ENCODE measurements at regions not wholly inside any gene's neighbourhood (a gene's known extent, or its start where the extent isn't known, plus 50 kb on each side); places are given as distances from the start of the nearest gene placed in this dataset.

DNA sequence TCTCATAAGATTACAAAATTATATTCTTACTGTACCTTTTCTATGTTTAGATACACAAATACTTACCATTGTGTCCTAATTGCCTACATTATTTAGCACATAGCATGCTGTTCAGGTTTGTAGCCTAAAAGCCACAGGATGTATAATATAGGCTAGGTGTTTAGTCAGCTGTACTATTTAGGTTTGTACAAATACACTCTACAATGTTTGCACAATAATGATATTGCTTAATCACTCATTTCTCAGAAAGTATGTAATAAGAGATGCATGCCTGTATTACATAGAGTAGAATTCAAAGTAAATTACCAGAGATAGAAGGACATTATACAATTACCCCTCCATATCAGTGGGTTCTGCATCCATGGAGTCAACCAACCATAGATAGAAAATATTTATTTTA is 201.1 kb upstream of the COL3A1 start:
- DNase-seq (ENCODE audit: extremely low spot score, unreplicated experiment) = no peak

DNA sequence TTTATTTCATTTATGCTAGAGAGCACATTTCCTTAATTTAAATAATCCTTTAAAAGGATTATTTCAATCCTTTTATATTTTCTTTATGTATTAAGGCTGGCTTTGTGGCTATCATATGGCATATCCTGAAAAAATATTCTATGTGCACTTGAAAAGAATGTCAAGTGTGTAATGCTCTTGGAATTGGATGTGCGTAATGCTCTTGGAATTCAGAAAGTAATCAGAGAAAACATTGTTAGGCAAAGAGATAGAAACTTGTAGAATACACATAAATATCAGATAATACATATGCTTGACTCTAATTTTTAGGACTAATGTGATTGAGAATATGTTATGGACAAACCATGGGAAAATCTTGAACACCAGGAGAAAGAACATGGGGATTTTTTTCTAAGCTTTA is 197.5 kb upstream of the COL3A1 start:
- Mint-ChIP-seq H3K4me1 (ENCODE audit: unreplicated experiment) (peaks cover 36% of the 10 kb centered on the region), H3K4me3 (ENCODE audit: unreplicated experiment) (no peak overlapping the region), H3K36me3 (ENCODE audit: unreplicated experiment) (peaks cover 3% of the 10 kb centered on the region), H3K9me3 (ENCODE audit: unreplicated experiment) (peaks cover 7% of the 10 kb centered on the region), H3K27me3 (ENCODE audit: unreplicated experiment) (no peaks in the 10 kb centered on the region), H3K27ac (ENCODE audit: unreplicated experiment) (peak overlapping the region; percentile 88)
- no peak for DNase-seq (ENCODE audit: extremely low spot score, unreplicated experiment)
- TF ChIP-seq, protein P1, sequence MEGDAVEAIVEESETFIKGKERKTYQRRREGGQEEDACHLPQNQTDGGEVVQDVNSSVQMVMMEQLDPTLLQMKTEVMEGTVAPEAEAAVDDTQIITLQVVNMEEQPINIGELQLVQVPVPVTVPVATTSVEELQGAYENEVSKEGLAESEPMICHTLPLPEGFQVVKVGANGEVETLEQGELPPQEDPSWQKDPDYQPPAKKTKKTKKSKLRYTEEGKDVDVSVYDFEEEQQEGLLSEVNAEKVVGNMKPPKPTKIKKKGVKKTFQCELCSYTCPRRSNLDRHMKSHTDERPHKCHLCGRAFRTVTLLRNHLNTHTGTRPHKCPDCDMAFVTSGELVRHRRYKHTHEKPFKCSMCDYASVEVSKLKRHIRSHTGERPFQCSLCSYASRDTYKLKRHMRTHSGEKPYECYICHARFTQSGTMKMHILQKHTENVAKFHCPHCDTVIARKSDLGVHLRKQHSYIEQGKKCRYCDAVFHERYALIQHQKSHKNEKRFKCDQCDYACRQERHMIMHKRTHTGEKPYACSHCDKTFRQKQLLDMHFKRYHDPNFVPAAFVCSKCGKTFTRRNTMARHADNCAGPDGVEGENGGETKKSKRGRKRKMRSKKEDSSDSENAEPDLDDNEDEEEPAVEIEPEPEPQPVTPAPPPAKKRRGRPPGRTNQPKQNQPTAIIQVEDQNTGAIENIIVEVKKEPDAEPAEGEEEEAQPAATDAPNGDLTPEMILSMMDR (IDR thresholded peaks at IDR 0.05) = no peak

More for the DNA sequence above, 201.1 kb upstream of the COL3A1 start:
- Mint-ChIP-seq H3K27me3 (ENCODE audit: unreplicated experiment) (no peaks in the 10 kb centered on the region), H3K4me3 (ENCODE audit: unreplicated experiment) (no peak overlapping the region), H3K4me1 (ENCODE audit: unreplicated experiment) (peaks cover 32% of the 10 kb centered on the region), H3K36me3 (ENCODE audit: unreplicated experiment) (peaks cover 3% of the 10 kb centered on the region), H3K9me3 (ENCODE audit: unreplicated experiment) (peaks cover 3% of the 10 kb centered on the region), H3K27ac (ENCODE audit: unreplicated experiment) (no peak overlapping the region)
- TF ChIP-seq, protein P1 (IDR thresholded peaks at IDR 0.05) = no peak

DNA sequence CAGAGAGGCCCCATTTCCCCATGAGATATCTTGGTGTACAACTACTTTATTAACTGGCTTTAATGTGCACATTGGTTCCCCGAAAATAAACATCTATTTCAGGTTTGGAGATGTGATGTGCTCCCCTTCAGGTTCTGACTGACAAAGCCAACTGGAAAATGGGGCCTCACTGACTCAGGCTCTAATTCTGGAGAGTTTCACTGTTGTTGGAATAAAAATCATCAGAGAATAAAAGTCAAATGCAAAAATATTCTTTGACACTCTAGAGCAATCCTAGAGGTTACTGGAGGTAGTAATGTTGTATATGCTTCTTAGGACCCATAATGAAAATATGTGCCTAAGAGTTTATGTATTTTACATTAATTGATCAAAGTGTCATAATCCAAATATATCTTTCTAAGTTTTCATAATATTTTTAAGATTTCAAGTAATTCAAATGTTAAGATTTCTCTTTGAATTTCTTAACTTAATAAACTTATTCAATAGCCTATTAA is 189.9 kb upstream of the COL3A1 start:
- H3K9me3 Mint-ChIP-seq (ENCODE audit: unreplicated experiment) = peaks cover 8% of the 10 kb centered on the region
- H3K27ac Mint-ChIP-seq (ENCODE audit: unreplicated experiment) = no peak overlapping the region
- no peak overlapping the region for H3K4me3 Mint-ChIP-seq (ENCODE audit: unreplicated experiment)

DNA sequence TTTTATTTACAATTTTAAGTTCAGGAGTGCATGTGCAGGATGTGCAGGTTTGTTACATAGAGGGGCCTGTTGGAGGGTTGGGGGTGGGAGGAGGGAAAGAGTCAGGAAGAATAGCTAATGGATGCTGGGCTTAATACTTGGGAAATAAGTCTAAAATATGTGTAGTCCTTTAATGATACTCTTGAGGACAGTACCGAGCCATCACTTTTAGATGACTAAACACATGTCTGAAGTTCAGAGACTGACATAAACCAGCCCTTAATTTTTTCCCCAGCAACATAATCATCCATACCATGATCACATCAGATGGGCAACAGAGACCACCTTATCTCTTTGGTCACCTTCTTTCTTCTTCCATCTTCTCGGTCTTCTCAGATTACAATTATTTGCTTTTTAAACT is 189.1 kb upstream of the COL3A1 start:
- Mint-ChIP-seq H3K4me3 (ENCODE audit: unreplicated experiment) (no peak overlapping the region), H3K36me3 (ENCODE audit: unreplicated experiment) (peaks cover 3% of the 10 kb centered on the region), H3K27ac (ENCODE audit: unreplicated experiment) (no peak overlapping the region), H3K9me3 (ENCODE audit: unreplicated experiment) (peaks cover 12% of the 10 kb centered on the region), H3K27me3 (ENCODE audit: unreplicated experiment) (no peaks in the 10 kb centered on the region), H3K4me1 (ENCODE audit: unreplicated experiment) (peaks cover 49% of the 10 kb centered on the region)
- no peak for DNase-seq (ENCODE audit: extremely low spot score, unreplicated experiment)
- TF ChIP-seq, protein P1 (IDR thresholded peaks at IDR 0.05) = no peak

More for the DNA sequence above, 189.9 kb upstream of the COL3A1 start:
- no peak for DNase-seq (ENCODE audit: extremely low spot score, unreplicated experiment)
- TF ChIP-seq, protein P1 (IDR thresholded peaks at IDR 0.05) = peak; percentile 20
- H3K36me3 Mint-ChIP-seq (ENCODE audit: unreplicated experiment) = peaks cover 3% of the 10 kb centered on the region
- no peaks in the 10 kb centered on the region for H3K27me3 Mint-ChIP-seq (ENCODE audit: unreplicated experiment)
- peaks cover 42% of the 10 kb centered on the region for H3K4me1 Mint-ChIP-seq (ENCODE audit: unreplicated experiment)

DNA sequence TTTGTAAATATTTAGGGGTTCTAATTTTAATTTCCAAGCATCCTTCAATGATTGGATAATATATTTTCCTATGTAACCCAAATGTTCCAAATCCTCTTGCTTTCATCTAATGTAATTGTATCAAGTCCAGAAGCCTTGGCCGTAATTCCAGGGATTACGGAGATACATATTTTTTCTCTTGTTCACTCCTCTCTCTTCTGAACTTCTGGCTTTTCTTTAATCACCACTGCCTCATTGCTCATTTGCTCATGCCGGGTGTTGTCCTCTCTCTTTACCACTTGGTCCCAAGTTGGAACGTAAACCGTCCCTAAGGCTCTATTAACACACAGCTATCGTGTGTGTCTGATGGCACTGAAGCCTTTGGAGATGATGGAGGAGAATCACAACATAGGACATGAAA is 188.7 kb upstream of the COL3A1 start:
- Mint-ChIP-seq H3K36me3 (ENCODE audit: unreplicated experiment) (peaks cover 3% of the 10 kb centered on the region), H3K4me1 (ENCODE audit: unreplicated experiment) (peaks cover 53% of the 10 kb centered on the region), H3K27me3 (ENCODE audit: unreplicated experiment) (no peaks in the 10 kb centered on the region), H3K9me3 (ENCODE audit: unreplicated experiment) (peaks cover 12% of the 10 kb centered on the region), H3K4me3 (ENCODE audit: unreplicated experiment) (no peak overlapping the region), H3K27ac (ENCODE audit: unreplicated experiment) (peak overlapping the region; percentile 98)
- TF ChIP-seq, protein P1 (IDR thresholded peaks at IDR 0.05) = no peak
- no peak for DNase-seq (ENCODE audit: extremely low spot score, unreplicated experiment)

All from osteocyte (in vitro differentiated cells).